ENCODE measurements at regions not wholly inside any gene's neighbourhood (a gene's known extent, or its start where the extent isn't known, plus 50 kb on each side); places are given as distances from the start of the nearest gene placed in this dataset.

DNA sequence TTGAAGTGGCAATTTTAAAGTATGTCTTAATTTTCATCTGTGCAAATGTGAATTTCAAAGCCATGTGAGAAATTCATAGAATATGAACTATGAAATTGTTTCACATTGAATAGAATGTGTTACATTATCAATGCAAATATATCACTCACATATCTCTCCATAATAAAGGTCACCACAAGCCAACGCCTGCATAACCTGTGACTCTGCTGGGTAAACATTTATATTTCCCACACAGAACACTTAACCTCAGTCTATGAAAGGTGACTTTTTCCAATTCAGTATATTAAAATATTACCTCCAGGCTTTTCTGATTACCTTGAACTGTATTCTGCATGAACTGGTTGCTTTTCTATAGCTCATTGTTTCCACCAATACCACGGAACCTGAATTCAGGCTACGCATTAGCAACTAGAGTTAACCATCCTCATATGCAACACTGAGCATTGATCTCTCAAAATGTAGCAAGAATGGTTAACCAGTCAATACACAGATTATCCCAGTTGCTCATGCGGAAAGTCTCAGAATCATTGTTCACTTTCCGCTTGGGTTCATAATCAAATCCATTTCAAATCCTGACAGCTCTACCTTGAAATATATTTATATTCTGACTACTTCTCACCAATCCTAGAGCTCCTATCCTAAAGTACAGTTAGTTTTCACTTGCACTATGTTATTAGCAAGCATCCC, 126.6 kb upstream of the TYRP1 start:
- TF ChIP-seq TAF1 (IDR thresholded peaks at IDR 0.05; ENCODE audit: borderline replicate concordance, insufficient read depth, low read length) (no peak), POLR2AphosphoS5 (IDR thresholded peaks at IDR 0.05; ENCODE audit: low read depth, low read length) (no peak), SIN3A (IDR thresholded peaks at IDR 0.05; ENCODE audit: borderline replicate concordance, insufficient read depth, low read length) (no peak), FOXP2 (optimal IDR thresholded peaks at IDR 0.05; ENCODE audit: borderline replicate concordance, extremely low read depth, extremely low read length, insufficient read depth) (no peak)
- TF ChIP-seq, protein P1, sequence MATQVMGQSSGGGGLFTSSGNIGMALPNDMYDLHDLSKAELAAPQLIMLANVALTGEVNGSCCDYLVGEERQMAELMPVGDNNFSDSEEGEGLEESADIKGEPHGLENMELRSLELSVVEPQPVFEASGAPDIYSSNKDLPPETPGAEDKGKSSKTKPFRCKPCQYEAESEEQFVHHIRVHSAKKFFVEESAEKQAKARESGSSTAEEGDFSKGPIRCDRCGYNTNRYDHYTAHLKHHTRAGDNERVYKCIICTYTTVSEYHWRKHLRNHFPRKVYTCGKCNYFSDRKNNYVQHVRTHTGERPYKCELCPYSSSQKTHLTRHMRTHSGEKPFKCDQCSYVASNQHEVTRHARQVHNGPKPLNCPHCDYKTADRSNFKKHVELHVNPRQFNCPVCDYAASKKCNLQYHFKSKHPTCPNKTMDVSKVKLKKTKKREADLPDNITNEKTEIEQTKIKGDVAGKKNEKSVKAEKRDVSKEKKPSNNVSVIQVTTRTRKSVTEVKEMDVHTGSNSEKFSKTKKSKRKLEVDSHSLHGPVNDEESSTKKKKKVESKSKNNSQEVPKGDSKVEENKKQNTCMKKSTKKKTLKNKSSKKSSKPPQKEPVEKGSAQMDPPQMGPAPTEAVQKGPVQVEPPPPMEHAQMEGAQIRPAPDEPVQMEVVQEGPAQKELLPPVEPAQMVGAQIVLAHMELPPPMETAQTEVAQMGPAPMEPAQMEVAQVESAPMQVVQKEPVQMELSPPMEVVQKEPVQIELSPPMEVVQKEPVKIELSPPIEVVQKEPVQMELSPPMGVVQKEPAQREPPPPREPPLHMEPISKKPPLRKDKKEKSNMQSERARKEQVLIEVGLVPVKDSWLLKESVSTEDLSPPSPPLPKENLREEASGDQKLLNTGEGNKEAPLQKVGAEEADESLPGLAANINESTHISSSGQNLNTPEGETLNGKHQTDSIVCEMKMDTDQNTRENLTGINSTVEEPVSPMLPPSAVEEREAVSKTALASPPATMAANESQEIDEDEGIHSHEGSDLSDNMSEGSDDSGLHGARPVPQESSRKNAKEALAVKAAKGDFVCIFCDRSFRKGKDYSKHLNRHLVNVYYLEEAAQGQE (IDR thresholded peaks at IDR 0.05; ENCODE audit: insufficient read depth in 1 of 2, low read depth in 2 of 2, low read length in 2 of 2): no peak

Measured in PFSK-1 (cell line).